ENCODE measurements at regions not wholly inside any gene's neighbourhood (a gene's known extent, or its start where the extent isn't known, plus 50 kb on each side); places are given as distances from the start of the nearest gene placed in this dataset.

DNA sequence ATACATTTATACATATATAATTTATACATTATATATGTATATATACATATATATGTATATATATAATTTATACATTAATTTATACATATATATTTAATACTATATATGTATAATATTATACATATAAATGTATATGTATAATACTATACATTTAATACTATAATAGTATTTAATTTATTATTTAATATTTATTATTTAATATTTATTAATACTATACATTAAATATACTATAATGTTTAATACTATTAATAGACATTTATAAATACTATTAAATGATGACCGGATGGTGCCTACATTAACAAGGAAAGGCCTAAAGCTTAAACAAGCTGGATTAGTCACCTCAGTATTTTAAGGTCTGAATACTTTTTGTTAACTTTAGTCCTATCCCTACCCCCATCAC lies 145.9 kb upstream of the HTR1E start:
- Histone ChIP-seq H3K23me2 (ENCODE audit: insufficient read length, low read depth, low read length, poor library complexity, severe bottlenecking) (no peaks in the 10 kb centered on the region), H3T11ph (ENCODE audit: low read length) (no peak overlapping the region), H2BK20ac (ENCODE audit: low read depth, low read length, poor library complexity, severe bottlenecking) (no peak overlapping the region), H3K4me1 (ENCODE audit: insufficient read depth, low read length) (no peaks in the 10 kb centered on the region), H3K27ac (ENCODE audit: insufficient read length, low read depth, low read length) (no peak overlapping the region), H2AFZ (ENCODE audit: low read length) (no peak overlapping the region), H4K20me1 (ENCODE audit: control insufficient read depth, insufficient read depth, insufficient read length) (no peaks in the 10 kb centered on the region), H3K9me3 (ENCODE audit: control insufficient read depth, low read depth, low read length) (no peaks in the 10 kb centered on the region), H3K56ac (ENCODE audit: insufficient read length, low read depth, low read length) (no peak overlapping the region), H2BK12ac (ENCODE audit: insufficient read length, low read depth, low read length) (no peak overlapping the region), H4K91ac (ENCODE audit: insufficient read length, low read depth, low read length) (no peak overlapping the region), H3K4ac (ENCODE audit: low read depth, low read length) (no peak overlapping the region), H3K9ac (ENCODE audit: extremely low read depth, insufficient read length, low read length) (no peak overlapping the region), H2BK120ac (ENCODE audit: low read depth, low read length, poor library complexity, severe bottlenecking) (no peak overlapping the region), H3K27me3 (ENCODE audit: insufficient read depth, low read length) (no peaks in the 10 kb centered on the region), H3K79me2 (ENCODE audit: insufficient read depth, low read length) (no peaks in the 10 kb centered on the region), H3K23ac (ENCODE audit: insufficient read length, low read depth, low read length) (no peak overlapping the region), H4K5ac (ENCODE audit: insufficient read length, low read depth, low read length) (no peak overlapping the region), H3K79me1 (ENCODE audit: insufficient read depth, low read depth, low read length, poor library complexity, severe bottlenecking) (no peaks in the 10 kb centered on the region), H4K8ac (replicated peaks; ENCODE audit: insufficient read length, low read depth, low read length) (no peak overlapping the region), H3K4me2 (ENCODE audit: insufficient read depth, insufficient read length, low read length) (no peak overlapping the region), H2BK15ac (ENCODE audit: low read depth, low read length) (no peak overlapping the region), H3K14ac (ENCODE audit: insufficient read depth, low read length) (no peak overlapping the region), H2BK5ac (ENCODE audit: insufficient read length, low read length) (no peak overlapping the region), H3K18ac (ENCODE audit: insufficient read length, low read depth, low read length) (no peak overlapping the region), H2AK5ac (ENCODE audit: insufficient read length, low read length) (no peak overlapping the region)
- WGBS (ENCODE audit: extremely low coverage, insufficient read length, low lambda C conversion rate) = no CpG with 5 or more reads among the region's 1 CpG
- Mint-ChIP-seq H3K27me3 (ENCODE audit: low read depth) (no peaks in the 10 kb centered on the region), H3K4me3 (no peak overlapping the region), H3K27ac (no peak overlapping the region), H3K36me3 (ENCODE audit: insufficient read depth in 1 of 3, low read depth in 3 of 3) (no peaks in the 10 kb centered on the region), H3K9me3 (no peaks in the 10 kb centered on the region), H3K4me1 (no peaks in the 10 kb centered on the region)
- no peak for DNase-seq
- TF ChIP-seq, protein P1, sequence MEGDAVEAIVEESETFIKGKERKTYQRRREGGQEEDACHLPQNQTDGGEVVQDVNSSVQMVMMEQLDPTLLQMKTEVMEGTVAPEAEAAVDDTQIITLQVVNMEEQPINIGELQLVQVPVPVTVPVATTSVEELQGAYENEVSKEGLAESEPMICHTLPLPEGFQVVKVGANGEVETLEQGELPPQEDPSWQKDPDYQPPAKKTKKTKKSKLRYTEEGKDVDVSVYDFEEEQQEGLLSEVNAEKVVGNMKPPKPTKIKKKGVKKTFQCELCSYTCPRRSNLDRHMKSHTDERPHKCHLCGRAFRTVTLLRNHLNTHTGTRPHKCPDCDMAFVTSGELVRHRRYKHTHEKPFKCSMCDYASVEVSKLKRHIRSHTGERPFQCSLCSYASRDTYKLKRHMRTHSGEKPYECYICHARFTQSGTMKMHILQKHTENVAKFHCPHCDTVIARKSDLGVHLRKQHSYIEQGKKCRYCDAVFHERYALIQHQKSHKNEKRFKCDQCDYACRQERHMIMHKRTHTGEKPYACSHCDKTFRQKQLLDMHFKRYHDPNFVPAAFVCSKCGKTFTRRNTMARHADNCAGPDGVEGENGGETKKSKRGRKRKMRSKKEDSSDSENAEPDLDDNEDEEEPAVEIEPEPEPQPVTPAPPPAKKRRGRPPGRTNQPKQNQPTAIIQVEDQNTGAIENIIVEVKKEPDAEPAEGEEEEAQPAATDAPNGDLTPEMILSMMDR (conservative IDR thresholded peaks at IDR 0.05) = no peak
